ENCODE measurements at regions not wholly inside any gene's neighbourhood (a gene's known extent, or its start where the extent isn't known, plus 50 kb on each side); places are given as distances from the start of the nearest gene placed in this dataset.

DNA sequence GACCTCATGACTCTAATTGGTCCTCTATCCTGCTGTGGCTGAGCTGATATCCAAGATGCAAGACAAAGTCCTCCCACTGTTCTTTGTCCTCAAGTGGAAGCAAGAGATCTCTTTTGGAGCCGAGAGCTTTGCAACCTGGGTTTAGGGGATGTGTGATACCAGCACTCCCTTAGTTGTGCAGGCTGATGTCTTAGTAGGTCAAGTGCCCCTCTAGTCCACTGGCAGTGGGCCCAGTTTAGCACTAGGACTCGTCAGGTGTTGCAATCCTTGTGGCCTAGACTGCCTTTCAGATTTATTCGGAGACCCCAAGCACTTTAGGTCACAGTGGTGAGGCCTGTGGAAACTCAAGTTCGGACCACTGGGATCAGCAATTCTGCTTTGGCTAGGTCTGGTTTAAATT is 64.0 kb downstream of the GPRASP3 start:
- no CpG with 5 or more reads among the region's 4 CpGs for WGBS (ENCODE audit: extremely low coverage, insufficient read length, low lambda C conversion rate)
- H3K79me2 ChIP-seq (ENCODE audit: insufficient read depth, low read length) = no peaks in the 10 kb centered on the region
- H3K36me3 Mint-ChIP-seq (ENCODE audit: insufficient read depth in 1 of 3, low read depth in 3 of 3) = peaks cover 13 to 24% (median 23%) of the 10 kb centered on the region in 3 experiments
- no peak overlapping the region for H2AK5ac ChIP-seq (ENCODE audit: insufficient read length, low read length)
- H3K18ac ChIP-seq (ENCODE audit: insufficient read length, low read depth, low read length) = no peak overlapping the region
- H3K27me3 Mint-ChIP-seq (ENCODE audit: low read depth) = no peaks in the 10 kb centered on the region
- no peak overlapping the region for H2BK15ac ChIP-seq (ENCODE audit: low read depth, low read length)
- H4K5ac ChIP-seq (ENCODE audit: insufficient read length, low read depth, low read length) = no peak overlapping the region
- H3K9me3 Mint-ChIP-seq = peaks cover 64 to 66% of the 10 kb centered on the region in 2 experiments
- H3K4ac ChIP-seq (ENCODE audit: low read depth, low read length) = no peak overlapping the region
- no peak overlapping the region for H4K91ac ChIP-seq (ENCODE audit: insufficient read length, low read depth, low read length)
- H3K27me3 ChIP-seq (ENCODE audit: insufficient read depth, low read length) = no peaks in the 10 kb centered on the region
- peaks cover 24 to 25% of the 10 kb centered on the region in 2 experiments for H3K4me1 Mint-ChIP-seq
- H3K23me2 ChIP-seq (ENCODE audit: insufficient read length, low read depth, low read length, poor library complexity, severe bottlenecking) = no peaks in the 10 kb centered on the region
- H3K9me3 ChIP-seq (ENCODE audit: control insufficient read depth, low read depth, low read length) = peaks cover 7% of the 10 kb centered on the region
- no peak overlapping the region for H2AFZ ChIP-seq (ENCODE audit: low read length)
- H3K4me1 ChIP-seq (ENCODE audit: insufficient read depth, low read length) = no peaks in the 10 kb centered on the region
- no peak overlapping the region for H3K4me3 Mint-ChIP-seq
- H4K8ac ChIP-seq (replicated peaks; ENCODE audit: insufficient read length, low read depth, low read length) = no peak overlapping the region
- no peak overlapping the region for H3K9ac ChIP-seq (ENCODE audit: extremely low read depth, insufficient read length, low read length)
- no peak overlapping the region for H3K23ac ChIP-seq (ENCODE audit: insufficient read length, low read depth, low read length)
- H3K27ac ChIP-seq (ENCODE audit: insufficient read length, low read depth, low read length) = no peak overlapping the region
- H3K4me2 ChIP-seq (ENCODE audit: insufficient read depth, insufficient read length, low read length) = no peak overlapping the region
- no peak overlapping the region for H2BK20ac ChIP-seq (ENCODE audit: low read depth, low read length, poor library complexity, severe bottlenecking)
- no peak overlapping the region for H2BK12ac ChIP-seq (ENCODE audit: insufficient read length, low read depth, low read length)
- H3K79me1 ChIP-seq (ENCODE audit: insufficient read depth, low read depth, low read length, poor library complexity, severe bottlenecking) = no peaks in the 10 kb centered on the region
- no peak overlapping the region for H2BK5ac ChIP-seq (ENCODE audit: insufficient read length, low read length)
- H3K14ac ChIP-seq (ENCODE audit: insufficient read depth, low read length) = no peak overlapping the region
- no peak for DNase-seq
- H4K20me1 ChIP-seq (ENCODE audit: control insufficient read depth, insufficient read depth, insufficient read length) = no peaks in the 10 kb centered on the region
- no peak overlapping the region for H3K27ac Mint-ChIP-seq
- H3K56ac ChIP-seq (ENCODE audit: insufficient read length, low read depth, low read length) = no peak overlapping the region
- H3T11ph ChIP-seq (ENCODE audit: low read length) = no peak overlapping the region
- no peak for TF ChIP-seq CTCF (conservative IDR thresholded peaks at IDR 0.05)
- H2BK120ac ChIP-seq (ENCODE audit: low read depth, low read length, poor library complexity, severe bottlenecking) = no peak overlapping the region

All from H9 (cell line).